HepG2 (cell line): ENCODE measurements at regions not wholly inside any gene's neighbourhood (a gene's known extent, or its start where the extent isn't known, plus 50 kb on each side); places are given as distances from the start of the nearest gene placed in this dataset.

Source experiments
- EZH2 ChIP-seq: conservative IDR thresholded peaks from 2 replicates; pipeline ENCODE4 v1.6.1; 2012; ENCODE audit warnings: mild to moderate bottlenecking, low read depth, low read length, moderate library complexity
- GABPB1 ChIP-seq: IDR thresholded peaks from 2 replicates; pipeline ENCODE4 v1.6.1; 2016; ENCODE audit warnings: mild to moderate bottlenecking, missing genetic modification reagents, moderate library complexity, missing compliant biosample characterization
- HOXD1 ChIP-seq: sonication (generic); formaldehyde crosslinking; IDR thresholded peaks from 2 replicates; pipeline ENCODE4 v1.5.0; 2020; ENCODE audit warnings: missing genetic modification reagents
- REST ChIP-seq, 2 experiments: IDR thresholded peaks; 2 replicates each; pipeline ENCODE4 v1.6.1; 2011 to 2012; ENCODE audit warnings: low read length in 2 of 2, borderline replicate concordance in 1 of 2, low read depth in 1 of 2, mild to moderate bottlenecking in 1 of 2, moderate library complexity in 1 of 2
- SRF ChIP-seq: IDR thresholded peaks from 2 replicates; pipeline ENCODE4 v1.6.1; 2011; ENCODE audit warnings: mild to moderate bottlenecking, low read depth, low read length, moderate library complexity
- STAG1 ChIP-seq: sonication (generic); formaldehyde crosslinking; IDR thresholded peaks from 2 replicates; pipeline ENCODE4 v1.4.0; 2020; ENCODE audit warnings: missing genetic modification reagents
- ZBTB8A ChIP-seq: sonication (generic); formaldehyde crosslinking; IDR thresholded peaks from 2 replicates; pipeline ENCODE4 v1.4.0; 2020; ENCODE audit warnings: mild to moderate bottlenecking, low read depth, missing genetic modification reagents, borderline replicate concordance
- TF ChIP-seq, protein P1 (sequence below): sonication (generic); formaldehyde crosslinking; IDR thresholded peaks from 2 replicates; pipeline ENCODE4 v1.5.0; 2020; ENCODE audit warnings: mild to moderate bottlenecking, missing genetic modification reagents, borderline replicate concordance
- TF ChIP-seq, protein P2 (sequence below): sonication (generic); formaldehyde crosslinking; IDR thresholded peaks from 2 replicates; pipeline ENCODE4 v1.5.0; 2020; ENCODE audit warnings: mild to moderate bottlenecking, missing genetic modification reagents, borderline replicate concordance
- TF ChIP-seq, protein P3 (sequence below): sonication (generic); formaldehyde crosslinking; IDR thresholded peaks from 2 replicates; pipeline ENCODE4 v1.5.0; 2020; ENCODE audit warnings: mild to moderate bottlenecking, missing genetic modification reagents, moderate library complexity

DNA sequence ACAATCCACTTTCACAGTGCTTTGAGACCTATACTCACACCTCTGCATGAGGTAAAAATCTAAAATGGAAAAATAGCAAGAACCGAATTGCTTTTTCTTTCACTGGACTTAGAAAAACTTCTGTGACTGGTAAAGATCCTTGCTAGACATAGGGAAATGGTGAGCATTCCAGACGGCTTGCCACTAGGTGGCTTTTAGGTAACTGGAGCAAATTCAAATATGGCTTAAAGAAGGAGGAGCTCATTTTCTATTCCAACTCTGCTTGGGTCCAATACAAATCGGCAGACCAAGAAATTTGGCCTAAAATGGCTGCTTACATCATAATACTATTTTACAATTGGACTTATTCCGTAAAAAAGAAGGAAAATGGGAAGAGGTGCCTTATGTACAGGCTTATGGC, 977.9 kb downstream of the ADGRL2 start:
- TF ChIP-seq STAG1 (CRISPR knock-in tag) (no peak), GABPB1 (CRISPR knock-in tag) (no peak), EZH2 (no peak), ZBTB8A (CRISPR knock-in tag) (no peak), SRF (no peak), HOXD1 (CRISPR knock-in tag) (no peak), REST (IDR thresholded peaks at IDR 0.05; ENCODE audit: borderline replicate concordance in 1 of 2, low read depth in 1 of 2, low read length in 2 of 2) (no peak)
- TF ChIP-seq, protein P1, sequence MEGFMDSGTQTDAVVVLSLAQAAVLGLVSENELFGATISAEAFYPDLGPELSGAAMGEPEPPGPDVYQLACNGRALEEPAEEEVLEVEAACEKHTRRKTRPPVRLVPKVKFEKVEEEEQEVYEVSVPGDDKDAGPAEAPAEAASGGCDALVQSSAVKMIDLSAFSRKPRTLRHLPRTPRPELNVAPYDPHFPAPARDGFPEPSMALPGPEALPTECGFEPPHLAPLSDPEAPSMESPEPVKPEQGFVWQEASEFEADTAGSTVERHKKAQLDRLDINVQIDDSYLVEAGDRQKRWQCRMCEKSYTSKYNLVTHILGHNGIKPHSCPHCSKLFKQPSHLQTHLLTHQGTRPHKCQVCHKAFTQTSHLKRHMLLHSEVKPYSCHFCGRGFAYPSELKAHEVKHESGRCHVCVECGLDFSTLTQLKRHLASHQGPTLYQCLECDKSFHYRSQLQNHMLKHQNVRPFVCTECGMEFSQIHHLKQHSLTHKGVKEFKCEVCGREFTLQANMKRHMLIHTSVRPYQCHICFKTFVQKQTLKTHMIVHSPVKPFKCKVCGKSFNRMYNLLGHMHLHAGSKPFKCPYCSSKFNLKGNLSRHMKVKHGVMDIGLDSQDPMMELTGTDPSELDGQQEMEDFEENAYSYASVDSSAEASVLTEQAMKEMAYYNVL (CRISPR knock-in tag) = no peak
- TF ChIP-seq, protein P2, sequence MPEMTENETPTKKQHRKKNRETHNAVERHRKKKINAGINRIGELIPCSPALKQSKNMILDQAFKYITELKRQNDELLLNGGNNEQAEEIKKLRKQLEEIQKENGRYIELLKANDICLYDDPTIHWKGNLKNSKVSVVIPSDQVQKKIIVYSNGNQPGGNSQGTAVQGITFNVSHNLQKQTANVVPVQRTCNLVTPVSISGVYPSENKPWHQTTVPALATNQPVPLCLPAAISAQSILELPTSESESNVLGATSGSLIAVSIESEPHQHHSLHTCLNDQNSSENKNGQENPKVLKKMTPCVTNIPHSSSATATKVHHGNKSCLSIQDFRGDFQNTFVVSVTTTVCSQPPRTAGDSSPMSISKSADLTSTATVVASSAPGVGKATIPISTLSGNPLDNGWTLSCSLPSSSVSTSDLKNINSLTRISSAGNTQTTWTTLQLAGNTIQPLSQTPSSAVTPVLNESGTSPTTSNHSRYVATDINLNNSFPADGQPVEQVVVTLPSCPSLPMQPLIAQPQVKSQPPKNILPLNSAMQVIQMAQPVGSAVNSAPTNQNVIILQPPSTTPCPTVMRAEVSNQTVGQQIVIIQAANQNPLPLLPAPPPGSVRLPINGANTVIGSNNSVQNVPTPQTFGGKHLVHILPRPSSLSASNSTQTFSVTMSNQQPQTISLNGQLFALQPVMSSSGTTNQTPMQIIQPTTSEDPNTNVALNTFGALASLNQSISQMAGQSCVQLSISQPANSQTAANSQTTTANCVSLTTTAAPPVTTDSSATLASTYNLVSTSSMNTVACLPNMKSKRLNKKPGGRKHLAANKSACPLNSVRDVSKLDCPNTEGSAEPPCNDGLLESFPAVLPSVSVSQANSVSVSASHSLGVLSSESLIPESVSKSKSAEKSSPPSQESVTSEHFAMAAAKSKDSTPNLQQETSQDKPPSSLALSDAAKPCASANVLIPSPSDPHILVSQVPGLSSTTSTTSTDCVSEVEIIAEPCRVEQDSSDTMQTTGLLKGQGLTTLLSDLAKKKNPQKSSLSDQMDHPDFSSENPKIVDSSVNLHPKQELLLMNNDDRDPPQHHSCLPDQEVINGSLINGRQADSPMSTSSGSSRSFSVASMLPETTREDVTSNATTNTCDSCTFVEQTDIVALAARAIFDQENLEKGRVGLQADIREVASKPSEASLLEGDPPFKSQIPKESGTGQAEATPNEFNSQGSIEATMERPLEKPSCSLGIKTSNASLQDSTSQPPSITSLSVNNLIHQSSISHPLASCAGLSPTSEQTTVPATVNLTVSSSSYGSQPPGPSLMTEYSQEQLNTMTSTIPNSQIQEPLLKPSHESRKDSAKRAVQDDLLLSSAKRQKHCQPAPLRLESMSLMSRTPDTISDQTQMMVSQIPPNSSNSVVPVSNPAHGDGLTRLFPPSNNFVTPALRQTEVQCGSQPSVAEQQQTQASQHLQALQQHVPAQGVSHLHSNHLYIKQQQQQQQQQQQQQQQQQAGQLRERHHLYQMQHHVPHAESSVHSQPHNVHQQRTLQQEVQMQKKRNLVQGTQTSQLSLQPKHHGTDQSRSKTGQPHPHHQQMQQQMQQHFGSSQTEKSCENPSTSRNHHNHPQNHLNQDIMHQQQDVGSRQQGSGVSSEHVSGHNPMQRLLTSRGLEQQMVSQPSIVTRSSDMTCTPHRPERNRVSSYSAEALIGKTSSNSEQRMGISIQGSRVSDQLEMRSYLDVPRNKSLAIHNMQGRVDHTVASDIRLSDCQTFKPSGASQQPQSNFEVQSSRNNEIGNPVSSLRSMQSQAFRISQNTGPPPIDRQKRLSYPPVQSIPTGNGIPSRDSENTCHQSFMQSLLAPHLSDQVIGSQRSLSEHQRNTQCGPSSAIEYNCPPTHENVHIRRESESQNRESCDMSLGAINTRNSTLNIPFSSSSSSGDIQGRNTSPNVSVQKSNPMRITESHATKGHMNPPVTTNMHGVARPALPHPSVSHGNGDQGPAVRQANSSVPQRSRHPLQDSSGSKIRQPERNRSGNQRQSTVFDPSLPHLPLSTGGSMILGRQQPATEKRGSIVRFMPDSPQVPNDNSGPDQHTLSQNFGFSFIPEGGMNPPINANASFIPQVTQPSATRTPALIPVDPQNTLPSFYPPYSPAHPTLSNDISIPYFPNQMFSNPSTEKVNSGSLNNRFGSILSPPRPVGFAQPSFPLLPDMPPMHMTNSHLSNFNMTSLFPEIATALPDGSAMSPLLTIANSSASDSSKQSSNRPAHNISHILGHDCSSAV (CRISPR knock-in tag) = no peak
- TF ChIP-seq, protein P3, sequence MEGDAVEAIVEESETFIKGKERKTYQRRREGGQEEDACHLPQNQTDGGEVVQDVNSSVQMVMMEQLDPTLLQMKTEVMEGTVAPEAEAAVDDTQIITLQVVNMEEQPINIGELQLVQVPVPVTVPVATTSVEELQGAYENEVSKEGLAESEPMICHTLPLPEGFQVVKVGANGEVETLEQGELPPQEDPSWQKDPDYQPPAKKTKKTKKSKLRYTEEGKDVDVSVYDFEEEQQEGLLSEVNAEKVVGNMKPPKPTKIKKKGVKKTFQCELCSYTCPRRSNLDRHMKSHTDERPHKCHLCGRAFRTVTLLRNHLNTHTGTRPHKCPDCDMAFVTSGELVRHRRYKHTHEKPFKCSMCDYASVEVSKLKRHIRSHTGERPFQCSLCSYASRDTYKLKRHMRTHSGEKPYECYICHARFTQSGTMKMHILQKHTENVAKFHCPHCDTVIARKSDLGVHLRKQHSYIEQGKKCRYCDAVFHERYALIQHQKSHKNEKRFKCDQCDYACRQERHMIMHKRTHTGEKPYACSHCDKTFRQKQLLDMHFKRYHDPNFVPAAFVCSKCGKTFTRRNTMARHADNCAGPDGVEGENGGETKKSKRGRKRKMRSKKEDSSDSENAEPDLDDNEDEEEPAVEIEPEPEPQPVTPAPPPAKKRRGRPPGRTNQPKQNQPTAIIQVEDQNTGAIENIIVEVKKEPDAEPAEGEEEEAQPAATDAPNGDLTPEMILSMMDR (CRISPR knock-in tag) = no peak
